ENCODE measurements at regions not wholly inside any gene's neighbourhood (a gene's known extent, or its start where the extent isn't known, plus 50 kb on each side); places are given as distances from the start of the nearest gene placed in this dataset.

DNA sequence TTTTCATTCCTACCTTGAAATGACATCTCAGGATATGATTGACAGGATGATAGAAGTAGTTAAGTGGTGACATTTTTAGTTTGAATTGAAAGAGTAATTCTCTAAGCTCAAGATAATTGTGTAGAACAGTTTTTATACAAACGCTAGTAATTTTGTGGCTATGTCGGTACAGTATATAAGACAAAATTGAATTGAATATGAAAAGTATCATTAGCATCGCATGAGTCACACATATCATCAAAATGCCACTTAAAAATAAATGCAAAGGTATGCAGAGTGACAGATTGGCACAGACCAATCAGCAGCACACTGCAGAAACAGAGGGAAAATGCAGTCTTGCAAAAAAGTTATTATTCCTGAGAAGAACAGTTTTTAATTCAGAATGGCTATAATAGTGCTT, 608.2 kb upstream of the NETO1 start:
- CTCF ChIA-PET: no interaction called here
- RAD21 ChIA-PET (ENCODE audit: unreplicated experiment): no interaction called here
- TF ChIP-seq, protein P1, sequence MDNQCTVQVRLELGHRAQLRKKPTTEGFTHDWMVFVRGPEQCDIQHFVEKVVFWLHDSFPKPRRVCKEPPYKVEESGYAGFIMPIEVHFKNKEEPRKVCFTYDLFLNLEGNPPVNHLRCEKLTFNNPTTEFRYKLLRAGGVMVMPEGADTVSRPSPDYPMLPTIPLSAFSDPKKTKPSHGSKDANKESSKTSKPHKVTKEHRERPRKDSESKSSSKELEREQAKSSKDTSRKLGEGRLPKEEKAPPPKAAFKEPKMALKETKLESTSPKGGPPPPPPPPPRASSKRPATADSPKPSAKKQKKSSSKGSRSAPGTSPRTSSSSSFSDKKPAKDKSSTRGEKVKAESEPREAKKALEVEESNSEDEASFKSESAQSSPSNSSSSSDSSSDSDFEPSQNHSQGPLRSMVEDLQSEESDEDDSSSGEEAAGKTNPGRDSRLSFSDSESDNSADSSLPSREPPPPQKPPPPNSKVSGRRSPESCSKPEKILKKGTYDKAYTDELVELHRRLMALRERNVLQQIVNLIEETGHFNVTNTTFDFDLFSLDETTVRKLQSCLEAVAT (IDR thresholded peaks at IDR 0.05): no peak
- TF ChIP-seq SUZ12 (IDR thresholded peaks at IDR 0.05; ENCODE audit: unreplicated experiment): no peak
- TF ChIP-seq RAD21 (IDR thresholded peaks at IDR 0.05; ENCODE audit: insufficient read depth, low read depth, low read length): no peak
- TF ChIP-seq ESRRA (IDR thresholded peaks at IDR 0.05; ENCODE audit: low read length): no peak
- TF ChIP-seq TARDBP (IDR thresholded peaks at IDR 0.05; ENCODE audit: borderline replicate concordance): no peak
- TF ChIP-seq FOXM1 (IDR thresholded peaks at IDR 0.05; ENCODE audit: low read depth, low read length): no peak
- no peak for TF ChIP-seq SUPT20H (IDR thresholded peaks at IDR 0.05; ENCODE audit: borderline replicate concordance, control insufficient read depth, low read depth, low read length)
- TF ChIP-seq NFYB (IDR thresholded peaks at IDR 0.05; ENCODE audit: insufficient read depth, low read depth, low read length): no peak
- no peak for TF ChIP-seq EGR1 (IDR thresholded peaks at IDR 0.05; ENCODE audit: borderline replicate concordance in 1 of 2, low read depth in 2 of 2, low read length in 2 of 2)
- no peak for TF ChIP-seq HDAC2 (IDR thresholded peaks at IDR 0.05)
- no peak for TF ChIP-seq ATF7 (IDR thresholded peaks at IDR 0.05; ENCODE audit: low read depth)
- TF ChIP-seq HDGF (IDR thresholded peaks at IDR 0.05): no peak
- TF ChIP-seq RELB (IDR thresholded peaks at IDR 0.05; ENCODE audit: low read depth): no peak
- no peak for TF ChIP-seq POLR2AphosphoS5 (IDR thresholded peaks at IDR 0.05; ENCODE audit: low read length)
- no peak for TF ChIP-seq IRF4 (IDR thresholded peaks at IDR 0.05; ENCODE audit: low read depth, low read length)
- TF ChIP-seq, protein P2, sequence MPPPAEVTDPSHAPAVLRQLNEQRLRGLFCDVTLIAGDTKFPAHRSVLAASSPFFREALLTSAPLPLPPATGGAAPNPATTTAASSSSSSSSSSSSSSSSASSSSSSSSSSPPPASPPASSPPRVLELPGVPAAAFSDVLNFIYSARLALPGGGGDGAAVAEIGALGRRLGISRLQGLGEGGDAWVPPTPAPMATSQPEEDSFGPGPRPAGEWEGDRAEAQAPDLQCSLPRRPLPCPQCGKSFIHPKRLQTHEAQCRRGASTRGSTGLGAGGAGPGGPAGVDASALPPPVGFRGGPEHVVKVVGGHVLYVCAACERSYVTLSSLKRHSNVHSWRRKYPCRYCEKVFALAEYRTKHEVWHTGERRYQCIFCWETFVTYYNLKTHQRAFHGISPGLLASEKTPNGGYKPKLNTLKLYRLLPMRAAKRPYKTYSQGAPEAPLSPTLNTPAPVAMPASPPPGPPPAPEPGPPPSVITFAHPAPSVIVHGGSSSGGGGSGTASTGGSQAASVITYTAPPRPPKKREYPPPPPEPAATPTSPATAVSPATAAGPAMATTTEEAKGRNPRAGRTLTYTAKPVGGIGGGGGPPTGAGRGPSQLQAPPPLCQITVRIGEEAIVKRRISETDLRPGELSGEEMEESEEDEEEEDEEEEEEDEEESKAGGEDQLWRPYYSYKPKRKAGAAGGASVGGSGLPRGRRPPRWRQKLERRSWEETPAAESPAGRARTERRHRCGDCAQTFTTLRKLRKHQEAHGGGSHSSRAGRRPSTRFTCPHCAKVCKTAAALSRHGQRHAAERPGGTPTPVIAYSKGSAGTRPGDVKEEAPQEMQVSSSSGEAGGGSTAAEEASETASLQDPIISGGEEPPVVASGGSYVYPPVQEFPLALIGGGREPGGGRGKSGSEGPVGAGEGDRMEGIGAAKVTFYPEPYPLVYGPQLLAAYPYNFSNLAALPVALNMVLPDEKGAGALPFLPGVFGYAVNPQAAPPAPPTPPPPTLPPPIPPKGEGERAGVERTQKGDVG (CRISPR knock-in tag; IDR thresholded peaks at IDR 0.05): no peak
- TF ChIP-seq CEBPZ (IDR thresholded peaks at IDR 0.05; ENCODE audit: low read depth, low read length): no peak

More for the DNA sequence above, 608.2 kb upstream of the NETO1 start:
- no peaks in the 10 kb centered on the region for H4K20me1 ChIP-seq (ENCODE audit: control insufficient read depth, insufficient read depth)
- no peak overlapping the region for H3K27ac ChIP-seq (ENCODE audit: control insufficient read depth, insufficient read depth)
- no peak overlapping the region for H3K9ac ChIP-seq (ENCODE audit: control insufficient read depth, insufficient read depth, low read length)
- H3K9me3 ChIP-seq (replicated peaks; ENCODE audit: control insufficient read depth, insufficient read depth, low read length): no peaks in the 10 kb centered on the region
- H3K4me1 ChIP-seq (ENCODE audit: control insufficient read depth, insufficient read depth, low read length): no peaks in the 10 kb centered on the region
- H3K4me2 ChIP-seq (ENCODE audit: control insufficient read depth, insufficient read depth): no peak overlapping the region
- DNase-seq (ENCODE audit: low read depth, low spot score) (no peak), FAIRE-seq (no peak), ATAC-seq (no peak)
- no peaks in the 10 kb centered on the region for H3K79me2 ChIP-seq (ENCODE audit: control insufficient read depth, insufficient read depth, low read length)
- H3K4me3 ChIP-seq: no peak overlapping the region
- intact Hi-C loops (cut with micrococcal nuclease; ENCODE audit: unreplicated experiment) (no loop called here), in situ Hi-C loops (cut with MboI) (no loop called here)
- ChIA-PET POLR2A (no interaction called here), SMC1A (ENCODE audit: uncharacterized antibody, unreplicated experiment) (no interaction called here)
- no peaks in the 10 kb centered on the region for H3K36me3 ChIP-seq (ENCODE audit: control insufficient read depth in 2 of 2, insufficient read depth in 2 of 2, low read length in 1 of 2)
- WGBS (ENCODE audit: insufficient coverage, insufficient replicate concordance, low lambda C conversion rate, missing lambda C conversion rate): 22% methylated on average over 3 of the region's 3 CpGs
- H2AFZ ChIP-seq (ENCODE audit: control insufficient read depth, low read depth, low read length): no peak overlapping the region
- H3K27me3 ChIP-seq (replicated peaks in 1 of 2; ENCODE audit: control insufficient read depth in 2 of 2, insufficient read depth in 2 of 2, low read length in 1 of 2): no peaks in the 10 kb centered on the region
- BruUV-seq (replicated peaks): no TSS peak
